Ureter (tissue), 1 donor: ENCODE measurements at regions not wholly inside any gene's neighbourhood (a gene's known extent, or its start where the extent isn't known, plus 50 kb on each side); places are given as distances from the start of the nearest gene placed in this dataset.

ENCODE experiments used
- DNase-seq: peaks from one replicate; pipeline ENCODE4 v3.0.0-alpha.2; 2020; ENCODE audit warnings: low spot score
- donor health status: DM: yes; HTN: yes; CAD: no.

DNA sequence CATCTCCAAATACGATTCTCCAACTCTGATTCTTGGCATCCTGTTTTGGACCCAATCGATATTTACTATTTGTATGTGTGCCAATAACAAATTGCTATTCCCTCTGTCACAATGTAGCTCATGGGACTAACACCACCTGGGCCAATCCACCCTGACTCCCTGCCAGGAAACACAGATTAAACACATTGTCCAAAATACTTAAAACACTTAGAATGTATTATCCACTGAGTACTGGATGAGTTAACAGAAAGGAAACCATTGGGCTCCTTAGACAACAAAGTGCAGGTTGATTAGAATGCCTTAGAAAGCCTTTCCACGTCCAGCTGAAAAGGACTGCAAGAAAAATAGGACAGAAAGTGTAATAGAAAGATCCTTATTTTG is 79.4 kb upstream of the ARHGAP28 start:
- DNase-seq = no peak

DNA sequence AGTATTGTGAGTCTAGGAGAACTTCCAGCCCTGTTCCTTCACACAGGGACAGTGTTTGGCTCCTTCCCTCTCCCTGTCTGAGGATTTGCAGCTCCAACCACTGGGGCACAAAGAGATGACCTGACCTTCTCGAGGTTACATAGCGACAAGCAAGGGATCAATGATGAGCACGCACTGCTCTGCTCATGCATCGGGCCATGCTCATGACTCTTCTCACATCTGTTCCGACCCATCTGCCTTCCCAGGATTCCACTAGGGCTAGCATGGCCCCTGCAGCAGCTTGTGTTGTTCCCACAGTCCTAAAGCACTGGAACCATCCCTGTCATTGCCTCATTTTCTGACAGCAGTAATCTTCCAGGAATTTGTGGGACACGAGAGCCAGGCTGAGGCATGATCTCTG is 78.8 kb upstream of the ARHGAP28 start:
- DNase-seq = no peak

DNA sequence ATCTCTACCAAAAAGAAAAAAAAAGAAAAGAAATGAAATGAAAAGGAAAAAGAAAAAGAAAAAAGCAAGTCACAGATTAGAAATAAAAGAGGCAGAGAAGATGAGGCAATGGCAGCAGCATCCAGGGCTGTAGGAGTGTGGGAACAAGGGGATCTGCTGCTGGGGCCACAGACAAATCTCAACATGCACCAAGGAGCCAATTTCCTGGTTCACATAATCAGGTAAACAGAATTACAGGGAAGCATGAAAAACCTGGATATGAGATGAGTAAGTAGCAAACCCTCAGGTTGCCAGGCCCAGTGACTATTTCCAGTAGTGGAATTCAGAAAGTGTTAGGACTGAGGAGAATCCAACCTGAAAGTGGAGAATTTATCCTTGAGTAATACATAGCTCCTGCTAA is 77.4 kb upstream of the ARHGAP28 start:
- no peak for DNase-seq

DNA sequence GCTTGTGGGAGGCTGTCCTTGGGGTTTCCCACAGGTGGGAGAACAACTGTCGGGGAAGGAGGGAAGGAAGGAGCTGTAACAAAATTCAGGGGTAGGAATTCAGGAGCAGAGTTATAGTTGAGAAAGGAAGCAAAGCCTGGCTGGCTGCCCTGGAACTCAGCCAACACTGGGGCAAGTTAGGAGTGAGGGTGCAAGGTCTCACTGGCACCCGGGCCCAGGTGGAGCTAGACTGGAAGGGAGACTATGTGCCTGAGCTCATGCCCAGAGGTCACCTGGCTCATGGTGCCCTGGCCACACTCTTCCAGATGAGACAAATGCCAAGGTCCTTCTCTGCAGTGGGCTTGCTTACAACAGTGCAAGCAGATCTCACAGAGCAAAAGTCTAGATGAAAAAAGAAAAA is 75.6 kb upstream of the ARHGAP28 start:
- DNase-seq = no peak

DNA sequence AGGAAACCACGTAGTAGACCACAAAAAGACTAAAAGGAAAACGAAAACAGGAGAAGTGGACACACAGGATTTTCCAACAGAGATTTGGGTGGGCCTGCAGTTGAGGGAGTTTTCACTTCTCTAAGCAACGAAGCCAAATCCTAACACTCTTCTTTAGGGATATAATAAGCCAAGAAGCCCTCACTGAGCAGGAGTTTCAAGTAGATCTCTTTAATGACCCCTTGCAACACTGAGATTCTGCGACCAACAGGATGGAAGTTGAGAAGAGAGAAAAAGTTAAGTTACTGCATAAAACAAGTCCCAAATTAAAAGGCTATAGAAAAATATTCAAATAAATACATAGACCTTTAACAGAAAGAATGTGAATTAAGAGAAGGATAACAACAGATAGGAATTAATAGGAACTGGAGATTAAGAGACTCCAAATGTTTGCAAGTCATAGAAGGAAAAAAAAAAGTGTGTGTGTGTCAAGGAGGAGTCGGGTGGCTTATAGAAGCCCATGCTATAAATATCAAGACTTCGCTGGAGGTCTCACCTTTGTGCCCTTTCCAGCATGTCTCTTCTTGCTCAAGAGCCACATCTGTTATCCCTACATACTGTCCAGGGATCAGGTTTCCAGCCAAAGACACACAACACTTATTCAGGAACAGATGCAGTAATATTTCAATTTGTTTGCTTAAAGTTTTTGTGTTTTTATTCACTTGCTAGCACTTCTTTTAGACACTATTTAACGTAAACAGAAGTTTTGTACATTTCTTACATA is 69.4 kb upstream of the ARHGAP28 start:
- DNase-seq = no peak

DNA sequence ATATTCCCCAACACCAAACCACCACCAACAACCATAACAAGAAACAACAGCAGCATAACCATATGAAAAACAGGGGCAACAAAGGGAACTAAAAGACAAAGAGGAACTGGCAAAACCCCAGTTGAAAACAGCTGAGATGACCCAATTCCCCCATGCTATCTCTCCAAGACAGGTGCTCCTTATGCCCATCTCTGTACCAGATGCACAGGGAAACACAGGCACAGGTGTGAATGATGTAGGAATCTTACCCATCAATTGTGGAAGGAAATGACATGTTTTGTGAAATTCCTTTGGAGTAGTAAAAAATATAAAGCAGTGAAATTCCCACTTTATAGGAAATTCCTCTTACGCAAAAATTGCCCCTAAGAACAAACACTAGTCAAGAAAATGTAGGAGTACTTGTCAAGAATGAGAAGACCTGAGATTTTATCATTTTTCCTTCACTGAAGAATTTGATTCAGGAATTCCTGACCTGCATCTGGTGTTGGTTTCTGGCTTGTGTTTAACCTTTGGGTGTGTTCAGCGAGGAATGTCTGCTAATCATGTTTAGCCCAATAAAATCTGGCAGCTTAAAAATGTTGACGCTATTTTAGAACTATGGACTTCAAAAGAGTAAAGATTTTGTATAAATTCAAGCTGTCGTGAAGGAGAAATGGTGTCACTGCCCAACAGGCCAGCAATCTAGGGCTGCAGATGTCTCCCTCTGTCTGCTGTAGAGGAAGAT is 67.7 kb upstream of the ARHGAP28 start:
- DNase-seq = no peak

DNA sequence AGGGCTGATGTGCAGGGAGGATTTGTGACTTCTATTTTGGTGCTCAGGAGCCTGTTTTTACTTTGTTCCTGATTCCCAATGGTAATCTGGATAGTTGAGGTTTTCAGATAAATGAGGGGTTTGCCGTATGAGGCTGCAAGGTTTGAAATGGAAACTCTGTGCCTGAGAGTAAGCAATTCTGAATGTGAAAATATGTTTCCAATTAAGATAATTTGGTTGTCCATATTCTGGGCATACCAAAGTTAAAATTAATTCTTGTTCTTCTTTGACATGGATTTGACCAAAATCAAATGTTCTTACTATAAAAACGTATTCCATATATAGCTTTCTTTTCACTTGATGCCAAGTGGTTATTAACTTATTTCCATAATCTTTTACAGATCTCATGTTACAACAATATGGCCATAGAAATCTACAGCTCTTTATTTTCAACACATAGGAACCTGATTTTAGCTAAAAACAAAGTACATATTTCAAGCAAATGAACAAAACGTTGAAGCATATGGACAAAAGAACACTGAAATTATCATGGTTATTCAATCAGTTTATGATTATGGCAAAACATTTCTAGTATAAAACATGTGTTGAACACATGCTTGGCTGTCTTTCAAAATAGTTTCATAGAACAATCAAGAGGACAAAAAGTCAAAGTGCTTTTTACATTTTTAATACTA is 63.4 kb upstream of the ARHGAP28 start:
- DNase-seq = no peak

DNA sequence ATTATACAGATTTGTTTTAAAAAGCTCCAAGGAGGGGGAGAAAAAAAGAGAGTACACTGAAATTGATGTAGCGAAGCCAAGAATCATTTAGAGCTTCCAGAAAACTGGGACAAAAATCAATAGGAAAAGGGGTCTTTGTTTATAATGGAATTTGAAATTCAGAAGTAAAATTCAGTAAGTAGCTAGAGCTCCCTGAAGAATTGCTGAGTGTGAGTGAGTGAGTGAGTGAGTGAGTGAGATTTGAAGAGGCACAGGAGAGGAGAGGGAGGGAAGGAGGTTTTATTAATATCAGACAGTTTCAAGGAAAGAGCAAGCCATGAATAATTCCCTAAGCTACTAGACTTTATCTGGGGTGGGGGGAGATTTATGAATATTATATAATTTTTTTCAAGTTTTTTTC is 60.7 kb upstream of the ARHGAP28 start:
- no peak for DNase-seq

DNA sequence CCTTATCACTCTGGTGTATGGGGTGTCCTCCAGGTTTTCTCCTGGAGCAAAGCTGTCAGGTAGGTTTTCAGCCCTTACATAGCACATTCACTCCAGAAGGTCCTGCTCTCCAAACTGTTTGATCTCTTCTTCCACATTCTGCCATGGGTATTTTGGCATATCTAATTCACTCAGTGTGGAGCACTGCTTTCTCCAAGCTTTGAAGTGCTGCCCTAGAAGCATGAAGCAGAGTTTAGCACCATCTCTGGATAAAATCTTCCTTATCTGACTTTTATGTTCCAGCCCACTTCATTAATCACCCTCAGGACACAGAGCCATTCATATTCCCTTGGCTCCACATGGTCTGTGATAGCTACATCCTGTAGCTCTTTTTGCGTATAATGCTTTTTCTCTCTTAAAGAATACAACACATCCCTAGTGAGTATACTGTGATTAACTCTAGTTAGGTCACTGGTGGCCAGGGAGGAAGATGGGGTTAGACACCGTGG is 56.7 kb upstream of the ARHGAP28 start:
- DNase-seq = no peak

DNA sequence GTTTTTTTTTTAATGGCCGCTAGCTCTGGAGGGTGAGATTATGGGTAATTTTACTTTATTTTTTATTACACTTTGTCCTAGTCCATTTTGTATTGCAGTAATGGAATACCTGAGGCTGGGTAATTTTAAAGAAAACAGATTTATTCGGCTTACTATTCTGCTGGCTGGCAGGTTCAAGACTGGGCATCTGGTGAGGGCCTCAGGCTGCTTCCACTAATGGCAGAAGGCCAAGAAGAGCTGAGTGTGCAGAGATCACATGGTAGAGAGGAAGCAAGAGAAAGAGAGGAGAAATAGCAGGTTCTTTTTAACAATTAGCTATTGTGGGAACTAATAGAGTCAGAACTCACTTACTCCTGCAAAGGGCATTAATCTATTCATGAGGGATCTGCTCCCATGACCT is 52.4 kb upstream of the ARHGAP28 start:
- no peak for DNase-seq

DNA sequence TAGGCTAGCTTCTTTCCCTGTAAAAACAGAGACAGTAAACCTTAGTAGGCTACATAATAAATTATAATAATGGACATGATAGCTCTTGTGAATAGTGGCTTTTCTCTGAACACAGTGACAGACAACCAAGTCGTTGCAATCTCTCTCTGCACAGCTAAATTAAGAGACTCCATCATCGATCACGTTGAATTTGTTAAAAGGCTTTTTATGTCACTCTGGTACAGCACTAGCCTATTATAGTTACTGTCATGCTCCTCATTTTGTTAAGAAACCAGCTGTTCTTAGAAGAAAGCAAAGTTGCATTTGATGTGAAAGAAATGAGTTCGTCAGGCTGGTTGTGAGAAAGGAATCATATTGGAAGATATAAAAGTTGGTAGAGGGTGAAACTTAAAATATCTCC is 50.3 kb upstream of the ARHGAP28 start:
- DNase-seq = no peak
